Suprapubic skin (tissue), 4 donors: ENCODE measurements at regions not wholly inside any gene's neighbourhood (a gene's known extent, or its start where the extent isn't known, plus 50 kb on each side); places are given as distances from the start of the nearest gene placed in this dataset.

ENCODE experiments used
- EP300 ChIP-seq: sonication (generic); formaldehyde crosslinking; IDR thresholded peaks from one replicate; pipeline ENCODE4 v1.6.1; 2017; ENCODE audit warnings: antibody characterized with exemption
- POLR2A ChIP-seq, 2 donors: fragments of 450-650 bp; IDR thresholded peaks; one replicate each; pipeline ENCODE4 v1.6.1; 2017; ENCODE audit warnings: antibody characterized with exemption in 2 of 2, mild to moderate bottlenecking in 2 of 2, moderate library complexity in 2 of 2
- POLR2AphosphoS5 ChIP-seq, 3 donors: sonication (generic); formaldehyde crosslinking; IDR thresholded peaks; one replicate each; pipeline ENCODE4 v1.6.1; 2017; ENCODE audit warnings: antibody characterized with exemption in 3 of 3
- TF ChIP-seq, protein P1 (sequence below), 2 donors: fragments of 200-600 bp in 1 of 2; fragments of 450-650 bp in 1 of 2; sonication (generic) in 1 of 2; IDR thresholded peaks; one replicate each; pipeline ENCODE4 v1.5.1; 2016 to 2019; ENCODE audit warnings: antibody characterized with exemption in 2 of 2, mild to moderate bottlenecking in 1 of 2, moderate library complexity in 1 of 2

DNA sequence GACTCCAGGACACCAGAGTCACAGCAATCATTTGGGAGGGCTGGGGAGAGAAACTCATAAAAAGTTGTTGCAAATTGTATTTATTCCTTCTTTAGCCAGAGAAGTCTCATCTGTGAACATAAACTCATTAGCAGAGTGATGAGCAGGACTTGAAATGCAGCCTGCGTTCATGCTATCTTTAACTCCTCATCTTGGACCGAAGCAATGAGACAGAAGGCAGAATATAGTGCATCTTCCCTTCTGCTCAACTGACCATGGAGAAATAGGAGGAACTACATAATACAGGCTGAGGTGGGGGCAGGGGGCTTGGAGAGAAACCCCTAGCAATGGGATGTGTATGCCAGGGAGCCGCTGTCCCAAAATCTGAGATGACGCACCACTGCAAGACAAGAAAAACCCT is 121.8 kb upstream of the AJAP1 start:
- no peak for TF ChIP-seq POLR2A (IDR thresholded peaks at IDR 0.05)
- TF ChIP-seq, protein P1, sequence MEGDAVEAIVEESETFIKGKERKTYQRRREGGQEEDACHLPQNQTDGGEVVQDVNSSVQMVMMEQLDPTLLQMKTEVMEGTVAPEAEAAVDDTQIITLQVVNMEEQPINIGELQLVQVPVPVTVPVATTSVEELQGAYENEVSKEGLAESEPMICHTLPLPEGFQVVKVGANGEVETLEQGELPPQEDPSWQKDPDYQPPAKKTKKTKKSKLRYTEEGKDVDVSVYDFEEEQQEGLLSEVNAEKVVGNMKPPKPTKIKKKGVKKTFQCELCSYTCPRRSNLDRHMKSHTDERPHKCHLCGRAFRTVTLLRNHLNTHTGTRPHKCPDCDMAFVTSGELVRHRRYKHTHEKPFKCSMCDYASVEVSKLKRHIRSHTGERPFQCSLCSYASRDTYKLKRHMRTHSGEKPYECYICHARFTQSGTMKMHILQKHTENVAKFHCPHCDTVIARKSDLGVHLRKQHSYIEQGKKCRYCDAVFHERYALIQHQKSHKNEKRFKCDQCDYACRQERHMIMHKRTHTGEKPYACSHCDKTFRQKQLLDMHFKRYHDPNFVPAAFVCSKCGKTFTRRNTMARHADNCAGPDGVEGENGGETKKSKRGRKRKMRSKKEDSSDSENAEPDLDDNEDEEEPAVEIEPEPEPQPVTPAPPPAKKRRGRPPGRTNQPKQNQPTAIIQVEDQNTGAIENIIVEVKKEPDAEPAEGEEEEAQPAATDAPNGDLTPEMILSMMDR (IDR thresholded peaks at IDR 0.05): no peak
- TF ChIP-seq POLR2AphosphoS5 (IDR thresholded peaks at IDR 0.05): no peak
- no peak for TF ChIP-seq EP300
